GF-D8 (cell line): ENCODE measurements at regions not wholly inside any gene's neighbourhood (a gene's known extent, or its start where the extent isn't known, plus 50 kb on each side); places are given as distances from the start of the nearest gene placed in this dataset.

Source experiments
- DNase-seq: peaks from one replicate; lab custom pipeline; 2025; lab: John Stamatoyannopoulos, UW

- no peak for DNase-seq
Observed at GRCh38 chr15:81987628-81988027, 58.2 kb downstream of the MEX3B start.

GRCh38 chr15:81983497-81983896 lies 62.3 kb downstream of the MEX3B start:
- no peak for DNase-seq

GRCh38 chr15:81982808-81983207 lies 63.0 kb downstream of the MEX3B start:
- DNase-seq = no peak

GRCh38 chr15:81981908-81982307 lies 63.9 kb downstream of the MEX3B start:
- DNase-seq = no peak

- DNase-seq = no peak
Observed at GRCh38 chr15:81977464-81977863, 68.4 kb downstream of the MEX3B start.

GRCh38 chr15:81968691-81969090 lies 77.1 kb downstream of the MEX3B start:
- no peak for DNase-seq

GRCh38 chr15:81966631-81967030 lies 79.2 kb downstream of the MEX3B start:
- DNase-seq = no peak

- no peak for DNase-seq
Observed at GRCh38 chr15:81962482-81962881, 83.3 kb downstream of the MEX3B start.

GRCh38 chr15:81959196-81959595 lies 86.6 kb downstream of the MEX3B start:
- no peak for DNase-seq

- DNase-seq = no peak
Observed at GRCh38 chr15:81957698-81958097, 88.1 kb downstream of the MEX3B start.

- DNase-seq = no peak
Observed at GRCh38 chr15:81955382-81956062, 90.3 kb downstream of the MEX3B start.

- no peak for DNase-seq
Observed at GRCh38 chr15:81954158-81954783, 91.5 kb downstream of the MEX3B start.

- no peak for DNase-seq
Observed at GRCh38 chr15:81950841-81951414, 94.9 kb downstream of the MEX3B start.

GRCh38 chr15:81948751-81949150 lies 97.1 kb downstream of the MEX3B start:
- DNase-seq = no peak

GRCh38 chr15:81948222-81948621 lies 97.6 kb downstream of the MEX3B start:
- DNase-seq = no peak

GRCh38 chr15:81947548-81947947 lies 98.3 kb downstream of the MEX3B start:
- peak; percentile 66 for DNase-seq

GRCh38 chr15:81945014-81945615 lies 100.7 kb downstream of the MEX3B start:
- peak; percentile 9 for DNase-seq

- DNase-seq = no peak
Observed at GRCh38 chr15:81942655-81943195, 103.1 kb downstream of the MEX3B start.

GRCh38 chr15:81942157-81942556 lies 103.7 kb downstream of the MEX3B start:
- DNase-seq = peak; percentile 99

- no peak for DNase-seq
Observed at GRCh38 chr15:81941479-81941878, 104.3 kb downstream of the MEX3B start.

GRCh38 chr15:81940467-81941451 lies 105.1 kb downstream of the MEX3B start:
- no peak for DNase-seq
